ENCODE measurements at regions not wholly inside any gene's neighbourhood (a gene's known extent, or its start where the extent isn't known, plus 50 kb on each side); places are given as distances from the start of the nearest gene placed in this dataset.

DNA sequence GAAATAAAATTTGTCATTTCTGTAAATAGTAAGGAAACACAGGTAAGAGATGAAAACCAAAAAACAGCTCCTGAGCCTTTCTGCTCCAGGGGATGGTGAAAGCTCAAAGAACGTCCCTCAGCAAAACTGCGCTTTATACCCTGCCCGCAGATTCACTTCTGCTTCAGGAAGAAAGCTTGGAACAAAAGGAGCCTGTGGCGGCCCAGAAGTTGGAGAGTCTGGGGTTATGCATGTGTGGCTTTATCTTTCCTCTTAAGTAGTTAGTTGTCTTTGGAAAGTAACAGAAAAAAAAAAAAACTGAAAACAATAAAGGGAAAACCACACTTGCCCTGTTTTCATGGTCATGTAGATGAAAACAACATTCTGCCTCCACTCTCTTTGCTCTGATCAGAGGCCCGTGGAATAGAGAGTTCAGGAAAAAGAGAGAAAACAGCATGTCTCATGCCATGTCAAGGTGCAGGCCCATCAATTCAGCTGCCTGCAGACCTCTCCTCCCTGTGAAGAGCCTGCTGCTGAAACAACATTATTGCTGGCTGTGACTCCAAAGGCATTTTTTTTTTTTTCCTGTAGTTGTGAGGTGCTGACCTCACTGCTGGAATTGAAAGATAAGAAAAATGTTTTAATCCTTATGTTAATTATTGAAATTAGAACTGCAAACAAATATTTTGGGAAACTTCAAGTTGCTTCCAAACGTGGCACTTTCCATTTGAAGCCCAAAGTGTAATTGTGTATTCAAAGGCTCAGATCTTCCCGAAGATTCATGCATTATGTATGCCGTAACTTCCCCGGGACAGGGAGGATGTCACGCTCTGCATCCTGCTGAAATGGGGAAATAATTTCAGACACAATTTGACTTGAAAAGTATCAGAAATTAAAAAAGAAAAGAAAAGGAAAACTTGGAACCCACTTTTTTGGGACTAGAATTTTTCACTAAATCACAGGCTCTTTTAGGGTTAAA is 108.4 kb upstream of the ZNF385D start:
- no peaks in the 10 kb centered on the region for H3K4me1 Mint-ChIP-seq (ENCODE audit: unreplicated experiment)
- H3K36me3 Mint-ChIP-seq, result no peaks in the 10 kb centered on the region
- H3K4me3 Mint-ChIP-seq, result no peak overlapping the region
- no peak overlapping the region for H3K27ac Mint-ChIP-seq
- no peak for DNase-seq (ENCODE audit: extremely low spot score, unreplicated experiment)
- H3K27me3 Mint-ChIP-seq, result no peaks in the 10 kb centered on the region
- TF ChIP-seq, protein P1, sequence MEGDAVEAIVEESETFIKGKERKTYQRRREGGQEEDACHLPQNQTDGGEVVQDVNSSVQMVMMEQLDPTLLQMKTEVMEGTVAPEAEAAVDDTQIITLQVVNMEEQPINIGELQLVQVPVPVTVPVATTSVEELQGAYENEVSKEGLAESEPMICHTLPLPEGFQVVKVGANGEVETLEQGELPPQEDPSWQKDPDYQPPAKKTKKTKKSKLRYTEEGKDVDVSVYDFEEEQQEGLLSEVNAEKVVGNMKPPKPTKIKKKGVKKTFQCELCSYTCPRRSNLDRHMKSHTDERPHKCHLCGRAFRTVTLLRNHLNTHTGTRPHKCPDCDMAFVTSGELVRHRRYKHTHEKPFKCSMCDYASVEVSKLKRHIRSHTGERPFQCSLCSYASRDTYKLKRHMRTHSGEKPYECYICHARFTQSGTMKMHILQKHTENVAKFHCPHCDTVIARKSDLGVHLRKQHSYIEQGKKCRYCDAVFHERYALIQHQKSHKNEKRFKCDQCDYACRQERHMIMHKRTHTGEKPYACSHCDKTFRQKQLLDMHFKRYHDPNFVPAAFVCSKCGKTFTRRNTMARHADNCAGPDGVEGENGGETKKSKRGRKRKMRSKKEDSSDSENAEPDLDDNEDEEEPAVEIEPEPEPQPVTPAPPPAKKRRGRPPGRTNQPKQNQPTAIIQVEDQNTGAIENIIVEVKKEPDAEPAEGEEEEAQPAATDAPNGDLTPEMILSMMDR (conservative IDR thresholded peaks at IDR 0.05), result no peak
- H3K9me3 Mint-ChIP-seq, result no peaks in the 10 kb centered on the region

GRCh38 chr3:21860082-21860475 is 109.1 kb upstream of the ZNF385D start:
- H3K27me3 Mint-ChIP-seq, result no peaks in the 10 kb centered on the region
- DNase-seq (ENCODE audit: extremely low spot score, unreplicated experiment), result no peak
- H3K36me3 Mint-ChIP-seq, result no peaks in the 10 kb centered on the region
- H3K4me3 Mint-ChIP-seq, result no peak overlapping the region
- TF ChIP-seq, protein P1 (conservative IDR thresholded peaks at IDR 0.05), result no peak
- no peak overlapping the region for H3K27ac Mint-ChIP-seq
- H3K4me1 Mint-ChIP-seq (ENCODE audit: unreplicated experiment), result no peaks in the 10 kb centered on the region
- no peaks in the 10 kb centered on the region for H3K9me3 Mint-ChIP-seq

- Mint-ChIP-seq H3K9me3 (no peaks in the 10 kb centered on the region), H3K4me3 (no peak overlapping the region), H3K4me1 (ENCODE audit: unreplicated experiment) (no peaks in the 10 kb centered on the region), H3K36me3 (no peaks in the 10 kb centered on the region), H3K27ac (no peak overlapping the region), H3K27me3 (no peaks in the 10 kb centered on the region)
- no peak for DNase-seq (ENCODE audit: extremely low spot score, unreplicated experiment)
- TF ChIP-seq, protein P1 (conservative IDR thresholded peaks at IDR 0.05), result no peak
Observed at GRCh38 chr3:21860657-21861056, 109.6 kb upstream of the ZNF385D start.

DNA sequence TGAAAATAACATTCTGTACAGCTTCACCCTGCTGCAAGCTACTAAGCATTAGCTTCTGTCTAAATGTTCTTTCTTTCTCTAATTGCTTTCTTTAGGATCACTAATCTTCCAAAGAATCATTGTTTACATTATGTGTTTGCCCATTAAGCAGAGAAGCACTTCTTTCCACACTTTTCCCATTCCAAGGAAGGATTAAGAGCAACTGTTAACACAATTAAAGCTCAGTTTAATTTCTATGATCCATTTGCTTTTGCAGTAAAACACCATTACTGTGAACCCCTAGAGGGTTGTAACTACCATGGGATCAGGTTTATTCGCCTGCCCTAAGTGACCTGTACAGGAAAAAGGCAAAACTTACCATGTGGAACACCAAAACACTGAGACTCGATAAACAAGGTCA is 125.8 kb upstream of the ZNF385D start:
- Mint-ChIP-seq H3K4me1 (ENCODE audit: unreplicated experiment) (no peaks in the 10 kb centered on the region), H3K27me3 (no peaks in the 10 kb centered on the region), H3K36me3 (no peaks in the 10 kb centered on the region), H3K27ac (no peak overlapping the region), H3K9me3 (peaks cover 6% of the 10 kb centered on the region), H3K4me3 (no peak overlapping the region)
- TF ChIP-seq, protein P1 (conservative IDR thresholded peaks at IDR 0.05), result no peak
- no peak for DNase-seq (ENCODE audit: extremely low spot score, unreplicated experiment)

- no peaks in the 10 kb centered on the region for H3K4me1 Mint-ChIP-seq (ENCODE audit: unreplicated experiment)
Observed at GRCh38 chr3:21877214-21877754, 126.3 kb upstream of the ZNF385D start.

More at GRCh38 chr3:21877214-21877754, 126.3 kb upstream of the ZNF385D start:
- peaks cover 6% of the 10 kb centered on the region for H3K9me3 Mint-ChIP-seq
- H3K4me3 Mint-ChIP-seq, result no peak overlapping the region
- H3K27me3 Mint-ChIP-seq, result no peaks in the 10 kb centered on the region
- no peaks in the 10 kb centered on the region for H3K36me3 Mint-ChIP-seq
- TF ChIP-seq, protein P1 (conservative IDR thresholded peaks at IDR 0.05), result no peak
- H3K27ac Mint-ChIP-seq, result no peak overlapping the region
- DNase-seq (ENCODE audit: extremely low spot score, unreplicated experiment), result no peak
